Tibial nerve (tissue), 4 donors: ENCODE measurements at regions not wholly inside any gene's neighbourhood (a gene's known extent, or its start where the extent isn't known, plus 50 kb on each side); places are given as distances from the start of the nearest gene placed in this dataset.
"Not testable (repeated sequence)": the region's sequence is repeated elsewhere in the genome, so short reads cannot be mapped to it uniquely, and the experiment has no call there.

Experiments
- DNase-seq, 2 donors: peaks; one replicate each; pipeline ENCODE4 v3.0.0-alpha.2; 2019; ENCODE audit warnings: low spot score in 2 of 2
- H3K27ac ChIP-seq, 4 donors: fragments of 200-600 bp; sonication (generic) in 3 of 4; one replicate each; pipeline ENCODE4 v1.5.1; 2017 to 2019; ENCODE audit warnings: mild to moderate bottlenecking in 1 of 4
- H3K27me3 ChIP-seq, 2 donors: fragments of 200-600 bp; sonication (generic) in 1 of 2; one replicate each; pipeline versions ENCODE4 v1.5.1 to v1.6.0; 2017 to 2019
- H3K36me3 ChIP-seq, 3 donors: fragments of 200-600 bp; sonication (generic); one replicate each; pipeline ENCODE4 v1.5.1; 2018 to 2019
- H3K4me1 ChIP-seq, 4 donors: fragments of 200-600 bp; sonication (generic) in 3 of 4; one replicate each; pipeline ENCODE4 v1.5.1; 2017 to 2019
- H3K4me3 ChIP-seq, 4 donors: fragments of 200-600 bp; sonication (generic) in 3 of 4; one replicate each; pipeline ENCODE4 v1.5.1; 2017 to 2019; ENCODE audit warnings: mild to moderate bottlenecking in 1 of 4, moderate library complexity in 1 of 4
- H3K9me3 ChIP-seq, 4 donors: fragments of 200-600 bp; sonication (generic) in 3 of 4; one replicate each; pipeline ENCODE4 v1.5.1; 2017 to 2019
- EP300 ChIP-seq, 2 donors: sonication (generic); formaldehyde crosslinking; IDR thresholded peaks; one replicate each; pipeline ENCODE4 v1.6.1; 2017; ENCODE audit warnings: antibody characterized with exemption in 2 of 2, mild to moderate bottlenecking in 1 of 2
- POLR2A ChIP-seq, 2 donors: fragments of 450-650 bp; IDR thresholded peaks; one replicate each; pipeline ENCODE4 v1.6.1; 2017; ENCODE audit warnings: antibody characterized with exemption in 2 of 2, mild to moderate bottlenecking in 2 of 2, moderate library complexity in 2 of 2
- whole genome bisulfite sequencing, 2 donors: methylation state at CpG; one replicate each; pipeline ENCODE4 v1.1.5; 2018; 5-methylcytosine and 5-hydroxymethylcytosine counted together
- TF ChIP-seq, protein P1 (sequence below), 5 experiments: fragments of 200-600 bp in 3 of 5; fragments of 450-650 bp in 2 of 5; sonication (generic) in 3 of 5; IDR thresholded peaks; one replicate each; pipeline ENCODE4 v1.5.1; 2016 to 2019; ENCODE audit warnings: antibody characterized with exemption in 5 of 5, mild to moderate bottlenecking in 3 of 5, moderate library complexity in 2 of 5

DNA sequence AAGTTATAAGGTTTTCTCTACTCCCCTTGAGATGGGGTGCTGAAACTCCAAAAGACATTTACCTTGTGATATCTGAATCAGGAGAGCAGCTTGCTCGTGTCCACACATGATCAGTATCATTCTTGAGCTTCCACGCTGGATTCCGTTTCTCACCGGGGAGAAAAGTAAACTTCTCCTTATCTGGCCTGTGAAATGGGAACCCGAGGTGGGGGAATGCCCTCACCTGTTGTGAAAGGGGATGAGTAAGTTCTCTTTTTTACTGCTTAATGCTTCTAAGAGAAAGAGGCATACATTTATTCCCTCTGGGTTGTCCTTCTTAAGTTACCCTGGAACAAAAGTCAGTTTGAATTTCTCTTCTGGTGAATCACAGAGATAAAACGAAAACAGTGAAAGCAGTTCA is 440.5 kb upstream of the ADAMTS9 start:
- Histone ChIP-seq H3K36me3 (no peaks in the 10 kb centered on the region), H3K9me3 (no peaks in the 10 kb centered on the region), H3K4me1 (peaks cover 0 to 15% (median 0%) of the 10 kb centered on the region in 4 donors), H3K27ac (no peak overlapping the region), H3K4me3 (no peak overlapping the region), H3K27me3 (no peaks in the 10 kb centered on the region)
- WGBS, 2 donors: 92 to 95% methylated on average over 6 of the region's 6 CpGs
- DNase-seq: no peak
- TF ChIP-seq, protein P1, sequence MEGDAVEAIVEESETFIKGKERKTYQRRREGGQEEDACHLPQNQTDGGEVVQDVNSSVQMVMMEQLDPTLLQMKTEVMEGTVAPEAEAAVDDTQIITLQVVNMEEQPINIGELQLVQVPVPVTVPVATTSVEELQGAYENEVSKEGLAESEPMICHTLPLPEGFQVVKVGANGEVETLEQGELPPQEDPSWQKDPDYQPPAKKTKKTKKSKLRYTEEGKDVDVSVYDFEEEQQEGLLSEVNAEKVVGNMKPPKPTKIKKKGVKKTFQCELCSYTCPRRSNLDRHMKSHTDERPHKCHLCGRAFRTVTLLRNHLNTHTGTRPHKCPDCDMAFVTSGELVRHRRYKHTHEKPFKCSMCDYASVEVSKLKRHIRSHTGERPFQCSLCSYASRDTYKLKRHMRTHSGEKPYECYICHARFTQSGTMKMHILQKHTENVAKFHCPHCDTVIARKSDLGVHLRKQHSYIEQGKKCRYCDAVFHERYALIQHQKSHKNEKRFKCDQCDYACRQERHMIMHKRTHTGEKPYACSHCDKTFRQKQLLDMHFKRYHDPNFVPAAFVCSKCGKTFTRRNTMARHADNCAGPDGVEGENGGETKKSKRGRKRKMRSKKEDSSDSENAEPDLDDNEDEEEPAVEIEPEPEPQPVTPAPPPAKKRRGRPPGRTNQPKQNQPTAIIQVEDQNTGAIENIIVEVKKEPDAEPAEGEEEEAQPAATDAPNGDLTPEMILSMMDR (IDR thresholded peaks at IDR 0.05): no peak
- TF ChIP-seq EP300 (IDR thresholded peaks at IDR 0.05): no peak
- no peak for TF ChIP-seq POLR2A (IDR thresholded peaks at IDR 0.05)

DNA sequence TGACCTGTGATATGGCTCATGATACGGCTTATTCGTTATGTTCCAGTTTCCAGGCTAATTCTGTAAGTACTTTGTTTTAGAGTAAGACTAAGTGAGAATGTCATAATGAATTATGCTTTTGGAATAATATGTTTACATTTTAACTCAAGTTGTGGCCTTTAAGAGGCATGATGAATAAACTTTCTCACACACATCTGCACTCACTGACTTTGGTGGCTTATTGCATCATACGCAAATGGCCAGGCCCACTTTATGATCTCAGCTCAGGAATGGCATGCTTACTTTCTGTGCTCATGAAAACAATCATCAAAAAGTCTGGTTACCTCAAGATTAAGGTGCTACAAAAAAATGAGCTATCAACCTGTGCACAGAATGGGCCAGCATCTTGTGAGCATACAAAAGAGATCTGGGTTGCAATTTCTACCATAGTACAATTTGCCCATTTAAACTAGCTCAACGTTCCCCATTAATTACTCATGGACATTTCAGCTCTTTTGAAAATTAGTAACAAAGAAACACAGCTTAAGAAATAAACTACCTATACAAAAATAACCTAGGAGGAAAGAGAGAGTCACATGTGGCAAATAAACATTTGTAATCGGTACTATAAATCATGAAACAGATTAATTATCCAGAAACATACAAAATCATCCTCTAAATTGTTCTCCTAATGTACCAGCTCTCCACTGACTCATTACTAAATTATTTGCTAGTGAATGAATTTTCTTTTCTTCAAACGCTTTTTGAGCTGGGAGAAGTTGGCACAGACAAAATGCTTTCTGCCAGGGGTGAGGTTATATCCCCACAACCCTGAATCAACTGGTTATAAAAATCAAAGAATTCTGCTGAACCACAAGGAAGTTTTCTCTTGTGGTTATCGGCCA is 439.0 kb upstream of the ADAMTS9 start:
- DNase-seq: no peak
- no peaks in the 10 kb centered on the region for H3K27me3 ChIP-seq

GRCh38 chr3:65120156-65120555 is 432.4 kb upstream of the ADAMTS9 start:
- not testable (repeated sequence) for H3K27ac ChIP-seq, H3K4me3 ChIP-seq, H3K27me3 ChIP-seq, H3K36me3 ChIP-seq, DNase-seq, H3K4me1 ChIP-seq
- WGBS, 2 donors: 96% methylated on average over 13 of the region's 13 CpGs
- H3K9me3 ChIP-seq: peaks cover 0 to 13% (median 0%) of the 10 kb centered on the region in 4 donors

More for the DNA sequence above, 439.0 kb upstream of the ADAMTS9 start:
- Histone ChIP-seq H3K4me3 (no peak overlapping the region), H3K27ac (peak overlapping the region in 3 of 4 donors; percentile 4 to 58 (median 32)), H3K4me1 (peaks cover 0 to 14% (median 0%) of the 10 kb centered on the region in 4 donors), H3K9me3 (no peaks in the 10 kb centered on the region), H3K36me3 (no peaks in the 10 kb centered on the region)
- TF ChIP-seq, protein P1 (IDR thresholded peaks at IDR 0.05): no peak
- TF ChIP-seq POLR2A (IDR thresholded peaks at IDR 0.05): no peak
- TF ChIP-seq EP300 (IDR thresholded peaks at IDR 0.05): no peak
- WGBS, 2 donors: 37 to 45% methylated on average over 7 of the region's 7 CpGs

DNA sequence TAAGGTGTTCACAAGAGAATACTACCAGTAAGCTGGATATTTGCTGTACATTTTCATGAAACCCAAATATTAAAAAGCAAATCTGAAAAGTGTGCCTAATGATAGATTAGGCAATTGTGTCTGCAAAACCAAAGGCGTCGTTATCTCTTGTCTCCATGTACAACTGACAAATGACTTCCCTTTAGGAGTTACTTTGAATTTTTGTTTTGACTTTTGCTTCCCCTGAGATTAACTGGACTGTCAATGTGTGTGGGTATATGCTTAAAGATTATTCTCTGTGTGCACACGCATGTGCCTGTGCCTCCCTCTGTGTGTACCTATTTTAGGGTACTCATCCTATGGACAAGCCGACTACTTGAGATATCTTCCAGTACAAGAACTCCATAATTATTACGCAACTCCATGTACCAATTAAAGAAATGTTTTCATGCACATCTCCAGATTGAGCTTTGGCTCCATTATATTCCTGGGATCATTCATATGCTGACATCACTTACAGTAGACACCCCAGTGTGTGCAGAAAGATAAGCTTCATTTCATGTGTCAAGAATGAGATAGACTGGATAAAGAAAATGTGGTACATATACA is 431.2 kb upstream of the ADAMTS9 start:
- H3K27ac ChIP-seq: no peak overlapping the region
- no peaks in the 10 kb centered on the region for H3K27me3 ChIP-seq
- no peak for TF ChIP-seq POLR2A (IDR thresholded peaks at IDR 0.05)
- TF ChIP-seq, protein P1 (IDR thresholded peaks at IDR 0.05): no peak
- no peak for TF ChIP-seq EP300 (IDR thresholded peaks at IDR 0.05)
- no peak for DNase-seq
- WGBS, 2 donors: 93 to 95% methylated on average over 5 of the region's 5 CpGs
- no peaks in the 10 kb centered on the region for H3K4me1 ChIP-seq
- H3K36me3 ChIP-seq: no peaks in the 10 kb centered on the region
- peaks cover 0 to 13% (median 0%) of the 10 kb centered on the region in 4 donors for H3K9me3 ChIP-seq
- H3K4me3 ChIP-seq: no peak overlapping the region

DNA sequence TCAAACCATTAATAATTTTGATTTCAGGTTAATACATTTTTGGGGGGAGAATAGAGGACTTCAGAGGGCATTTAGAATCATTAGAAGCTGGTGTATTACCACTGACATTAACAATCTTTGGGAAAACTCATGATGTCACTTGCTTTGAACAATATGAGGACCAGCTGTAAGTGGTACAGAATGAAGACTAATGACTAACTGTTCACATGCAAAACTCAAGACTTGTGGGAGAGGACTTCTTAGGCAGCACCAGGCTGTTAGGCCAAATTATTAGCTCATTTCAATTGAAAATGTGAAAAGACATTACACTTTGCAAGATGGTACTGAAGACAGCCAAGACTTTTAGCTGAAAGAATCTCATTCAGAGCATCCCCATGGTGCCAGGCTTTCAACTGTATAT is 426.2 kb upstream of the ADAMTS9 start:
- TF ChIP-seq, protein P1 (IDR thresholded peaks at IDR 0.05): no peak
- TF ChIP-seq POLR2A (IDR thresholded peaks at IDR 0.05) (no peak), EP300 (IDR thresholded peaks at IDR 0.05) (no peak)
- H3K27me3 ChIP-seq: no peaks in the 10 kb centered on the region

More for the DNA sequence above, 426.2 kb upstream of the ADAMTS9 start:
- Histone ChIP-seq H3K4me3 (no peak overlapping the region), H3K27ac (no peak overlapping the region), H3K9me3 (no peaks in the 10 kb centered on the region), H3K4me1 (no peaks in the 10 kb centered on the region), H3K36me3 (no peaks in the 10 kb centered on the region)
- no peak for DNase-seq
